ENCODE measurements at regions not wholly inside any gene's neighbourhood (a gene's known extent, or its start where the extent isn't known, plus 50 kb on each side); places are given as distances from the start of the nearest gene placed in this dataset.

DNA sequence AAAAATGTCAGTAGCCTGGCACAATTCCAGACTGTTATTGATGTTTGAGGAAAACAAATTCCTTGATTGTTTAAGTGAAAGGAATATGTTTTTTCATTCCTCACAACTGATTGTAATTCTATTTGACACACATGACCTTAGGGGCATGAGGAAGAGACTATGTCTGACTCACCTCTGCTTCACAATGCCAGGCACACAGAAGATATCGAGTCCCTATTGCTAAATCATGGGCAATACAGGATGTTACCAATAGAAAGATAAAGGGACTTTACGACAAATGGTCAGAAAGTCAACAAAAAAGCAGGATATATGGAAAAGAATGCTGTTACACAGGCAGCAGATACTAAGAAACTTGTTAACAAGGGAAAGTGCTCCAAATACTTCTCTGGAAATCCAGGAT, 1903.5 kb downstream of the EFNA5 start:
- TF ChIP-seq, protein P1, sequence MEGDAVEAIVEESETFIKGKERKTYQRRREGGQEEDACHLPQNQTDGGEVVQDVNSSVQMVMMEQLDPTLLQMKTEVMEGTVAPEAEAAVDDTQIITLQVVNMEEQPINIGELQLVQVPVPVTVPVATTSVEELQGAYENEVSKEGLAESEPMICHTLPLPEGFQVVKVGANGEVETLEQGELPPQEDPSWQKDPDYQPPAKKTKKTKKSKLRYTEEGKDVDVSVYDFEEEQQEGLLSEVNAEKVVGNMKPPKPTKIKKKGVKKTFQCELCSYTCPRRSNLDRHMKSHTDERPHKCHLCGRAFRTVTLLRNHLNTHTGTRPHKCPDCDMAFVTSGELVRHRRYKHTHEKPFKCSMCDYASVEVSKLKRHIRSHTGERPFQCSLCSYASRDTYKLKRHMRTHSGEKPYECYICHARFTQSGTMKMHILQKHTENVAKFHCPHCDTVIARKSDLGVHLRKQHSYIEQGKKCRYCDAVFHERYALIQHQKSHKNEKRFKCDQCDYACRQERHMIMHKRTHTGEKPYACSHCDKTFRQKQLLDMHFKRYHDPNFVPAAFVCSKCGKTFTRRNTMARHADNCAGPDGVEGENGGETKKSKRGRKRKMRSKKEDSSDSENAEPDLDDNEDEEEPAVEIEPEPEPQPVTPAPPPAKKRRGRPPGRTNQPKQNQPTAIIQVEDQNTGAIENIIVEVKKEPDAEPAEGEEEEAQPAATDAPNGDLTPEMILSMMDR (IDR thresholded peaks at IDR 0.05) = no peak
- TF ChIP-seq POLR2A (IDR thresholded peaks at IDR 0.05) = no peak
